Sigmoid colon (tissue), 6 donors: ENCODE measurements at regions not wholly inside any gene's neighbourhood (a gene's known extent, or its start where the extent isn't known, plus 50 kb on each side); places are given as distances from the start of the nearest gene placed in this dataset.
"Not testable (repeated sequence)": the region's sequence is repeated elsewhere in the genome, so short reads cannot be mapped to it uniquely, and the experiment has no call there.

Experiments
- DNase-seq: peaks from one replicate; pipeline ENCODE4 v3.0.0-alpha.2; 2019
- H3K27ac ChIP-seq, 4 donors: fragments of 200-600 bp; sonication (generic); one replicate each; pipeline ENCODE4 v1.5.1; 2016 to 2019; ENCODE audit warnings: mild to moderate bottlenecking in 1 of 4
- H3K27me3 ChIP-seq, 3 donors: fragments of 200-600 bp; sonication (generic); one replicate each; pipeline ENCODE4 v1.5.1; 2019; ENCODE audit warnings: mild to moderate bottlenecking in 1 of 3
- H3K36me3 ChIP-seq, 4 donors: fragments of 200-600 bp; sonication (generic); one replicate each; pipeline ENCODE4 v1.5.1; 2016 to 2019
- H3K4me1 ChIP-seq, 4 donors: fragments of 200-600 bp; sonication (generic); one replicate each; pipeline ENCODE4 v1.5.1; 2017 to 2019
- H3K4me3 ChIP-seq, 4 donors: fragments of 200-600 bp; sonication (generic); one replicate each; pipeline ENCODE4 v1.5.1; 2017 to 2019; ENCODE audit warnings: mild to moderate bottlenecking in 2 of 4, moderate library complexity in 1 of 4
- H3K9me3 ChIP-seq, 4 donors: fragments of 200-600 bp in 3 of 4; sonication (generic) in 3 of 4; one replicate each; pipeline versions ENCODE4 v1.5.1 to v1.6.1; 2013 to 2019
- CTCF ChIP-seq, 4 experiments: fragments of 450-650 bp in 3 of 4; fragments of 200-600 bp in 1 of 4; IDR thresholded peaks; one replicate each; pipeline ENCODE4 v1.5.1; 2016 to 2019; ENCODE audit warnings: antibody characterized with exemption in 4 of 4, mild to moderate bottlenecking in 3 of 4, moderate library complexity in 2 of 4
- EP300 ChIP-seq, 4 donors: sonication (generic); formaldehyde crosslinking; IDR thresholded peaks; one replicate each; pipeline ENCODE4 v1.6.1; 2017; ENCODE audit warnings: antibody characterized with exemption in 4 of 4
- POLR2A ChIP-seq, 2 donors: fragments of 450-650 bp; IDR thresholded peaks; one replicate each; pipeline ENCODE4 v1.6.1; 2016; ENCODE audit warnings: antibody characterized with exemption in 2 of 2, mild to moderate bottlenecking in 2 of 2, moderate library complexity in 2 of 2
- POLR2AphosphoS5 ChIP-seq, 4 donors: sonication (generic); formaldehyde crosslinking; IDR thresholded peaks; one replicate each; pipeline ENCODE4 v1.6.1; 2017; ENCODE audit warnings: antibody characterized with exemption in 4 of 4
- WGBS, 2 donors: extraction: QIAGEN DNeasy Blood & Tissue Kit; methylation state at CpG; one replicate each; pipeline ENCODE4 v1.1.7; 2013; 5-methylcytosine and 5-hydroxymethylcytosine counted together
- intact Hi-C: fragments of 100-400 bp; cut with DNase I; formaldehyde crosslinking; loops from one replicate; pipeline ENCODE4 v1.15.1; 2023
- donor health status: healthy with polysubstance abuse.
- donor health status: healthy.

- peaks cover 0 to 22% (median 15%) of the 10 kb centered on the region in 4 donors for H3K4me1 ChIP-seq
- no peaks in the 10 kb centered on the region for H3K36me3 ChIP-seq
- 68 to 71% methylated on average over 15 of the region's 15 CpGs for WGBS, 2 donors
- H3K9me3 ChIP-seq = no peaks in the 10 kb centered on the region
- intact Hi-C loops = no loop called here
- no peak overlapping the region for H3K4me3 ChIP-seq
- no peaks in the 10 kb centered on the region for H3K27me3 ChIP-seq
- TF ChIP-seq CTCF (IDR thresholded peaks at IDR 0.05) (no peak), POLR2A (IDR thresholded peaks at IDR 0.05) (no peak), EP300 (IDR thresholded peaks at IDR 0.05) (no peak), POLR2AphosphoS5 (IDR thresholded peaks at IDR 0.05) (no peak)
- peak overlapping the region in 3 of 4 donors; percentile 33 to 35 (median 34) for H3K27ac ChIP-seq
- DNase-seq = no peak
Measured at GRCh38 chr12:124698211-124698997, 131.0 kb upstream of the NCOR2 start.

GRCh38 chr12:124697722-124698121 lies 130.3 kb upstream of the NCOR2 start:
- H3K27me3 ChIP-seq, DNase-seq, intact Hi-C loops, H3K36me3 ChIP-seq, H3K4me3 ChIP-seq, H3K9me3 ChIP-seq: not testable (repeated sequence)
- peaks cover 0 to 22% (median 15%) of the 10 kb centered on the region in 4 donors for H3K4me1 ChIP-seq
- WGBS, 2 donors = 84 to 91% methylated on average over 11 of the region's 11 CpGs
- peak overlapping the region in 1 of 4 donors; percentile 24 for H3K27ac ChIP-seq

- no peak for DNase-seq
- Histone ChIP-seq H3K4me3 (no peak overlapping the region), H3K36me3 (no peaks in the 10 kb centered on the region), H3K9me3 (peaks cover 0 to 6% (median 0%) of the 10 kb centered on the region in 4 donors), H3K27me3 (no peaks in the 10 kb centered on the region), H3K27ac (no peak overlapping the region), H3K4me1 (peaks cover 0 to 22% (median 15%) of the 10 kb centered on the region in 4 donors)
- no peak for TF ChIP-seq POLR2A (IDR thresholded peaks at IDR 0.05)
- TF ChIP-seq POLR2AphosphoS5 (IDR thresholded peaks at IDR 0.05) = no peak
- TF ChIP-seq CTCF (IDR thresholded peaks at IDR 0.05) = no peak
- no peak for TF ChIP-seq EP300 (IDR thresholded peaks at IDR 0.05)
- 24 to 58% methylated on average over 3 of the region's 3 CpGs for WGBS, 2 donors
- intact Hi-C loops = no loop called here
Measured at GRCh38 chr12:124696693-124697476, 129.5 kb upstream of the NCOR2 start.

GRCh38 chr12:124695861-124696260 lies 128.4 kb upstream of the NCOR2 start:
- H3K27me3 ChIP-seq = no peaks in the 10 kb centered on the region
- no peak for DNase-seq
- TF ChIP-seq POLR2AphosphoS5 (IDR thresholded peaks at IDR 0.05) = no peak
- no peak for TF ChIP-seq CTCF (IDR thresholded peaks at IDR 0.05)
- no peak for TF ChIP-seq POLR2A (IDR thresholded peaks at IDR 0.05)
- no peak for TF ChIP-seq EP300 (IDR thresholded peaks at IDR 0.05)
- intact Hi-C loops = no loop called here
- peaks cover 0 to 12% (median 6%) of the 10 kb centered on the region in 4 donors for H3K4me1 ChIP-seq
- H3K4me3 ChIP-seq = no peak overlapping the region
- peaks cover 0 to 6% (median 0%) of the 10 kb centered on the region in 4 donors for H3K9me3 ChIP-seq
- WGBS, 2 donors = 48 to 78% methylated on average over 5 of the region's 5 CpGs
- no peaks in the 10 kb centered on the region for H3K36me3 ChIP-seq
- H3K27ac ChIP-seq = no peak overlapping the region

GRCh38 chr12:124694846-124695497 lies 127.6 kb upstream of the NCOR2 start:
- intact Hi-C loops = no loop called here
- Histone ChIP-seq H3K27me3 (no peaks in the 10 kb centered on the region), H3K4me1 (peaks cover 0 to 6% (median 2%) of the 10 kb centered on the region in 4 donors), H3K36me3 (no peaks in the 10 kb centered on the region), H3K4me3 (no peak overlapping the region), H3K9me3 (peaks cover 0 to 6% (median 0%) of the 10 kb centered on the region in 4 donors), H3K27ac (peak overlapping the region in 1 of 4 donors; percentile 35)
- TF ChIP-seq EP300 (IDR thresholded peaks at IDR 0.05) (no peak), POLR2AphosphoS5 (IDR thresholded peaks at IDR 0.05) (peak in 2 of 4 donors; percentile 9 to 24), POLR2A (IDR thresholded peaks at IDR 0.05) (no peak), CTCF (IDR thresholded peaks at IDR 0.05) (no peak)
- DNase-seq = no peak
- WGBS, 2 donors = 80 to 85% methylated on average over 14 of the region's 14 CpGs
